Panc1 (cell line): ENCODE measurements at regions not wholly inside any gene's neighbourhood (a gene's known extent, or its start where the extent isn't known, plus 50 kb on each side); places are given as distances from the start of the nearest gene placed in this dataset.

Experiments
- POLR2AphosphoS5 ChIP-seq: IDR thresholded peaks from 2 replicates; pipeline ENCODE4 v1.6.1; 2012; ENCODE audit warnings: mild to moderate bottlenecking, low read depth, low read length, moderate library complexity
- REST ChIP-seq, 2 experiments: IDR thresholded peaks; 2 replicates each; pipeline ENCODE4 v1.6.1; 2011 to 2012; ENCODE audit warnings: low read depth in 2 of 2, control low read depth in 1 of 2, low read length in 1 of 2, mild to moderate bottlenecking in 1 of 2, moderate library complexity in 1 of 2; ENCODE audit not compliant: insufficient read depth in 1 of 2
- SIN3A ChIP-seq: IDR thresholded peaks from 2 replicates; pipeline ENCODE4 v1.6.1; 2012; ENCODE audit warnings: low read depth, mild to moderate bottlenecking, low read length, moderate library complexity, borderline replicate concordance; ENCODE audit not compliant: insufficient read depth
- TCF7L2 ChIP-seq: IDR thresholded peaks from 2 replicates; pipeline ENCODE4 v1.6.1; 2011; ENCODE audit warnings: mild to moderate bottlenecking, low read depth, low read length, inconsistent platforms
- TF ChIP-seq, protein P1 (sequence below): fragments of 450-650 bp; IDR thresholded peaks from 2 replicates; pipeline ENCODE4 v1.5.1; 2017; ENCODE audit warnings: mild to moderate bottlenecking

DNA sequence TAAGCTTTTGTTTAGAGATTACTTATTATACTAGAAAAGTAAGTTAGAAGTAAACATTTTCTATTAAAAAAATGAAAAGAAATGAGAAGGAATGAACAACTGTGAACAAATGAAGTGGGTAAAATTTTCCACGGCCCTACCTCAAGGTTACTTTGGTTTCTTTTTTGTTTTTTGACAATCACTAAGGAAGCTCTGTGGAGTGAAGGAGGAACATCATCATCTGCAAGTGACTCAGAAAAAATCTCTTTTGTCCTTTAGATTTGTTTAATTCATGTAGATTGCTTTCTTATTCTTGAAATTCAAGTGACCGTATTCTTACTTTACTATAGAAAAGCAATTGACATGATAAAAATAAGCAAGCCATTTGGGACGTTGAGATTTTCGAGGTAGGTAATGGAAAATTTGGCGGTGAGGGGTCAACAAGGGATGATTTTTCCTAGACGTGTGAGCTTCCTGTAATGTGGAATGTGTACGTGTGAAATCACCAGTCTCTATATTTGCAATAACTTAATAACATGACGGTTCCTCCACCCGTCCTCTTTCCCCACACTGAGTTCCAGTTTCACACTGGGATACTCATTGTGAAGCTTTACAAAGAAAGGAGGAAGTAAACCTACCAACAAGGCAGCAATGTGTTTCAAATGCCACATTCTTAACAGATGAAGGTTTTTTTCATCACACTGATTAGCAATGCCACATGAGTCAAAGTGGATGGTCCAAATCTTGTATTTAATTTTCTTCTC, 62.3 kb upstream of the EGLN3 start:
- TF ChIP-seq, protein P1, sequence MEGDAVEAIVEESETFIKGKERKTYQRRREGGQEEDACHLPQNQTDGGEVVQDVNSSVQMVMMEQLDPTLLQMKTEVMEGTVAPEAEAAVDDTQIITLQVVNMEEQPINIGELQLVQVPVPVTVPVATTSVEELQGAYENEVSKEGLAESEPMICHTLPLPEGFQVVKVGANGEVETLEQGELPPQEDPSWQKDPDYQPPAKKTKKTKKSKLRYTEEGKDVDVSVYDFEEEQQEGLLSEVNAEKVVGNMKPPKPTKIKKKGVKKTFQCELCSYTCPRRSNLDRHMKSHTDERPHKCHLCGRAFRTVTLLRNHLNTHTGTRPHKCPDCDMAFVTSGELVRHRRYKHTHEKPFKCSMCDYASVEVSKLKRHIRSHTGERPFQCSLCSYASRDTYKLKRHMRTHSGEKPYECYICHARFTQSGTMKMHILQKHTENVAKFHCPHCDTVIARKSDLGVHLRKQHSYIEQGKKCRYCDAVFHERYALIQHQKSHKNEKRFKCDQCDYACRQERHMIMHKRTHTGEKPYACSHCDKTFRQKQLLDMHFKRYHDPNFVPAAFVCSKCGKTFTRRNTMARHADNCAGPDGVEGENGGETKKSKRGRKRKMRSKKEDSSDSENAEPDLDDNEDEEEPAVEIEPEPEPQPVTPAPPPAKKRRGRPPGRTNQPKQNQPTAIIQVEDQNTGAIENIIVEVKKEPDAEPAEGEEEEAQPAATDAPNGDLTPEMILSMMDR, result no peak
- no peak for TF ChIP-seq REST (IDR thresholded peaks at IDR 0.05; ENCODE audit: insufficient read depth in 1 of 2, low read depth in 2 of 2, low read length in 1 of 2)
- TF ChIP-seq POLR2AphosphoS5, result no peak
- TF ChIP-seq TCF7L2, result no peak
- TF ChIP-seq SIN3A, result no peak
